Stimulated activated CD4-positive, alpha-beta T cell treated with anti-CD3 and anti-CD28 coated beads, Interleukin-15, amount 100 ng/mL, for 24 hours (primary cell): ENCODE measurements at regions not wholly inside any gene's neighbourhood (a gene's known extent, or its start where the extent isn't known, plus 50 kb on each side); places are given as distances from the start of the nearest gene placed in this dataset.
"Not testable (repeated sequence)": the region's sequence is repeated elsewhere in the genome, so short reads cannot be mapped to it uniquely, and the experiment has no call there.

Source experiments
- DNase-seq: peaks from one replicate; pipeline ENCODE4 v3.0.0-alpha.2; 2020

- no peak for DNase-seq
Observed at GRCh38 chr1:193402977-193403376, 216.6 kb upstream of the B3GALT2 start.

GRCh38 chr1:193402037-193402436 is 215.6 kb upstream of the B3GALT2 start:
- no peak for DNase-seq

GRCh38 chr1:193394336-193394735 is 207.9 kb upstream of the B3GALT2 start:
- no peak for DNase-seq

GRCh38 chr1:193392686-193393085 is 206.3 kb upstream of the B3GALT2 start:
- DNase-seq, result no peak

GRCh38 chr1:193388683-193389082 is 202.3 kb upstream of the B3GALT2 start:
- DNase-seq, result no peak

GRCh38 chr1:193388165-193388564 is 201.8 kb upstream of the B3GALT2 start:
- DNase-seq, result no peak

GRCh38 chr1:193387406-193387805 is 201.0 kb upstream of the B3GALT2 start:
- no peak for DNase-seq

- DNase-seq, result not testable (repeated sequence)
Observed at GRCh38 chr1:193378451-193378850, 192.0 kb upstream of the B3GALT2 start.

GRCh38 chr1:193377472-193377871 is 191.1 kb upstream of the B3GALT2 start:
- no peak for DNase-seq

- no peak for DNase-seq
Observed at GRCh38 chr1:193372553-193372952, 186.1 kb upstream of the B3GALT2 start.

- DNase-seq, result no peak
Observed at GRCh38 chr1:193368302-193368701, 181.9 kb upstream of the B3GALT2 start.

- no peak for DNase-seq
Observed at GRCh38 chr1:193367863-193368262, 181.4 kb upstream of the B3GALT2 start.

- no peak for DNase-seq
Observed at GRCh38 chr1:193366764-193367507, 180.5 kb upstream of the B3GALT2 start.

GRCh38 chr1:193365966-193366365 is 179.6 kb upstream of the B3GALT2 start:
- DNase-seq, result no peak

- no peak for DNase-seq
Observed at GRCh38 chr1:193359631-193360030, 173.2 kb upstream of the B3GALT2 start.

- DNase-seq, result no peak
Observed at GRCh38 chr1:193358419-193358818, 172.0 kb upstream of the B3GALT2 start.

- no peak for DNase-seq
Observed at GRCh38 chr1:193356249-193356648, 169.8 kb upstream of the B3GALT2 start.

- no peak for DNase-seq
Observed at GRCh38 chr1:193355626-193356025, 169.2 kb upstream of the B3GALT2 start.

GRCh38 chr1:193355178-193355577 is 168.8 kb upstream of the B3GALT2 start:
- no peak for DNase-seq

- no peak for DNase-seq
Observed at GRCh38 chr1:193348769-193349535, 162.5 kb upstream of the B3GALT2 start.

GRCh38 chr1:193348091-193348768 is 161.8 kb upstream of the B3GALT2 start:
- DNase-seq, result no peak

GRCh38 chr1:193346085-193346484 is 159.7 kb upstream of the B3GALT2 start:
- no peak for DNase-seq

GRCh38 chr1:193342811-193343210 is 156.4 kb upstream of the B3GALT2 start:
- DNase-seq, result no peak

GRCh38 chr1:193340331-193340730 is 153.9 kb upstream of the B3GALT2 start:
- DNase-seq, result no peak
